SK-N-SH (cell line): ENCODE measurements at regions not wholly inside any gene's neighbourhood (a gene's known extent, or its start where the extent isn't known, plus 50 kb on each side); places are given as distances from the start of the nearest gene placed in this dataset.

ENCODE experiments used
- FOSL2 ChIP-seq: IDR thresholded peaks from 2 replicates; pipeline ENCODE4 v1.4.0; 2012; ENCODE audit warnings: low read depth, mild to moderate bottlenecking, moderate library complexity, borderline replicate concordance
- FOXM1 ChIP-seq: IDR thresholded peaks from 2 replicates; pipeline ENCODE4 v1.4.0; 2012; ENCODE audit warnings: low read depth, mild to moderate bottlenecking
- GABPA ChIP-seq: IDR thresholded peaks from 2 replicates; pipeline ENCODE4 v1.4.0; 2012; ENCODE audit warnings: low read depth, mild to moderate bottlenecking
- POLR2AphosphoS5 ChIP-seq: IDR thresholded peaks from 2 replicates; pipeline ENCODE4 v1.6.1; 2012; ENCODE audit warnings: low read depth, low read length
- RCOR1 ChIP-seq: fragments of 150-350 bp; IDR thresholded peaks from 2 replicates; pipeline ENCODE4 v1.6.1; 2017; ENCODE audit warnings: antibody characterized with exemption, low read length
- TF ChIP-seq, protein P1 (sequence below): fragments of 200-600 bp; sonication (generic); IDR thresholded peaks from 2 replicates; pipeline ENCODE4 v1.6.1; 2017; ENCODE audit warnings: antibody characterized with exemption, mild to moderate bottlenecking, moderate library complexity
- TF ChIP-seq, protein P2 (sequence below): IDR thresholded peaks from 2 replicates; pipeline ENCODE4 v1.6.1; 2012; ENCODE audit warnings: mild to moderate bottlenecking, low read depth, low read length, moderate library complexity
- TF ChIP-seq, protein P3 (sequence below): IDR thresholded peaks from 2 replicates; pipeline ENCODE4 v1.4.0; 2012; ENCODE audit warnings: low read depth
- TF ChIP-seq, protein P4 (sequence below): IDR thresholded peaks from 2 replicates; pipeline ENCODE4 v1.4.0; 2012; ENCODE audit warnings: low read depth, borderline replicate concordance

DNA sequence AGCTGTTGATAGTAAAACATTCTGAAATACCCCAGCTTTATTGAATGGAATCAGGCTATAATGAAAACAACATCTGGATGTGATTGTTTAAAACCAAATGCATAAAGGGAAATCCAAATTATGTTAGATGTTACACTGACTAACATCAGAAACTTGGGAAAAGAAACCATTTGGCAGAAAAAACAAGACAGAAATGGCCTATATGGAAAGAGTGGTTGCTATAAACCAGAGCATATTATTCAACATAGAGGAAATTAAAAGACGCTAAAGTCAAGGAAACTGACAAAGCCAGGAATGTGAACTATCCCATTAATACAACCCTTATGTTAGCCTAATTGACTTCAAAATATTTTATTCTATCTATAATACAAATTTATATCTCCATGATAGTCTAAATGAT lies 53.0 kb upstream of the CABCOCO1 start:
- TF ChIP-seq POLR2AphosphoS5, result peak; percentile 47; the same call in 1 of the 2 replicates
- 0 out of 2 replicates have a peak, but pooled peaks have one; percentile 33 for TF ChIP-seq FOXM1
- TF ChIP-seq, protein P1, sequence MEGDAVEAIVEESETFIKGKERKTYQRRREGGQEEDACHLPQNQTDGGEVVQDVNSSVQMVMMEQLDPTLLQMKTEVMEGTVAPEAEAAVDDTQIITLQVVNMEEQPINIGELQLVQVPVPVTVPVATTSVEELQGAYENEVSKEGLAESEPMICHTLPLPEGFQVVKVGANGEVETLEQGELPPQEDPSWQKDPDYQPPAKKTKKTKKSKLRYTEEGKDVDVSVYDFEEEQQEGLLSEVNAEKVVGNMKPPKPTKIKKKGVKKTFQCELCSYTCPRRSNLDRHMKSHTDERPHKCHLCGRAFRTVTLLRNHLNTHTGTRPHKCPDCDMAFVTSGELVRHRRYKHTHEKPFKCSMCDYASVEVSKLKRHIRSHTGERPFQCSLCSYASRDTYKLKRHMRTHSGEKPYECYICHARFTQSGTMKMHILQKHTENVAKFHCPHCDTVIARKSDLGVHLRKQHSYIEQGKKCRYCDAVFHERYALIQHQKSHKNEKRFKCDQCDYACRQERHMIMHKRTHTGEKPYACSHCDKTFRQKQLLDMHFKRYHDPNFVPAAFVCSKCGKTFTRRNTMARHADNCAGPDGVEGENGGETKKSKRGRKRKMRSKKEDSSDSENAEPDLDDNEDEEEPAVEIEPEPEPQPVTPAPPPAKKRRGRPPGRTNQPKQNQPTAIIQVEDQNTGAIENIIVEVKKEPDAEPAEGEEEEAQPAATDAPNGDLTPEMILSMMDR, result no peak
- TF ChIP-seq, protein P2, sequence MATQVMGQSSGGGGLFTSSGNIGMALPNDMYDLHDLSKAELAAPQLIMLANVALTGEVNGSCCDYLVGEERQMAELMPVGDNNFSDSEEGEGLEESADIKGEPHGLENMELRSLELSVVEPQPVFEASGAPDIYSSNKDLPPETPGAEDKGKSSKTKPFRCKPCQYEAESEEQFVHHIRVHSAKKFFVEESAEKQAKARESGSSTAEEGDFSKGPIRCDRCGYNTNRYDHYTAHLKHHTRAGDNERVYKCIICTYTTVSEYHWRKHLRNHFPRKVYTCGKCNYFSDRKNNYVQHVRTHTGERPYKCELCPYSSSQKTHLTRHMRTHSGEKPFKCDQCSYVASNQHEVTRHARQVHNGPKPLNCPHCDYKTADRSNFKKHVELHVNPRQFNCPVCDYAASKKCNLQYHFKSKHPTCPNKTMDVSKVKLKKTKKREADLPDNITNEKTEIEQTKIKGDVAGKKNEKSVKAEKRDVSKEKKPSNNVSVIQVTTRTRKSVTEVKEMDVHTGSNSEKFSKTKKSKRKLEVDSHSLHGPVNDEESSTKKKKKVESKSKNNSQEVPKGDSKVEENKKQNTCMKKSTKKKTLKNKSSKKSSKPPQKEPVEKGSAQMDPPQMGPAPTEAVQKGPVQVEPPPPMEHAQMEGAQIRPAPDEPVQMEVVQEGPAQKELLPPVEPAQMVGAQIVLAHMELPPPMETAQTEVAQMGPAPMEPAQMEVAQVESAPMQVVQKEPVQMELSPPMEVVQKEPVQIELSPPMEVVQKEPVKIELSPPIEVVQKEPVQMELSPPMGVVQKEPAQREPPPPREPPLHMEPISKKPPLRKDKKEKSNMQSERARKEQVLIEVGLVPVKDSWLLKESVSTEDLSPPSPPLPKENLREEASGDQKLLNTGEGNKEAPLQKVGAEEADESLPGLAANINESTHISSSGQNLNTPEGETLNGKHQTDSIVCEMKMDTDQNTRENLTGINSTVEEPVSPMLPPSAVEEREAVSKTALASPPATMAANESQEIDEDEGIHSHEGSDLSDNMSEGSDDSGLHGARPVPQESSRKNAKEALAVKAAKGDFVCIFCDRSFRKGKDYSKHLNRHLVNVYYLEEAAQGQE, result no peak
- no peak for TF ChIP-seq GABPA
- TF ChIP-seq, protein P3, sequence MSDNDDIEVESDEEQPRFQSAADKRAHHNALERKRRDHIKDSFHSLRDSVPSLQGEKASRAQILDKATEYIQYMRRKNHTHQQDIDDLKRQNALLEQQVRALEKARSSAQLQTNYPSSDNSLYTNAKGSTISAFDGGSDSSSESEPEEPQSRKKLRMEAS, result no peak
- TF ChIP-seq FOSL2, result no peak
- TF ChIP-seq RCOR1, result no peak
- TF ChIP-seq, protein P4, sequence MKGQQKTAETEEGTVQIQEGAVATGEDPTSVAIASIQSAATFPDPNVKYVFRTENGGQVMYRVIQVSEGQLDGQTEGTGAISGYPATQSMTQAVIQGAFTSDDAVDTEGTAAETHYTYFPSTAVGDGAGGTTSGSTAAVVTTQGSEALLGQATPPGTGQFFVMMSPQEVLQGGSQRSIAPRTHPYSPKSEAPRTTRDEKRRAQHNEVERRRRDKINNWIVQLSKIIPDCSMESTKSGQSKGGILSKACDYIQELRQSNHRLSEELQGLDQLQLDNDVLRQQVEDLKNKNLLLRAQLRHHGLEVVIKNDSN, result no peak
